Esophagus squamous epithelium (tissue), 4 donors: ENCODE measurements at regions not wholly inside any gene's neighbourhood (a gene's known extent, or its start where the extent isn't known, plus 50 kb on each side); places are given as distances from the start of the nearest gene placed in this dataset.

Experiments used
- CTCF ChIP-seq, 6 experiments: fragments of 450-650 bp in 4 of 6; fragments of 200-600 bp in 2 of 6; sonication (generic) in 2 of 6; IDR thresholded peaks; one replicate each; pipeline ENCODE4 v1.5.1; 2016 to 2019; ENCODE audit warnings: antibody characterized with exemption in 6 of 6, mild to moderate bottlenecking in 4 of 6, moderate library complexity in 4 of 6
- POLR2A ChIP-seq, 4 donors: fragments of 450-650 bp; IDR thresholded peaks; one replicate each; pipeline ENCODE4 v1.6.1; 2017; ENCODE audit warnings: antibody characterized with exemption in 4 of 4, mild to moderate bottlenecking in 4 of 4, moderate library complexity in 3 of 4

- TF ChIP-seq CTCF (IDR thresholded peaks at IDR 0.05) (no peak), POLR2A (IDR thresholded peaks at IDR 0.05) (no peak)
These were observed 105.1 kb upstream of the UBE2E1 start for GRCh38 chr3:23700616-23701015.
